WTC11 (cell line): ENCODE measurements at regions not wholly inside any gene's neighbourhood (a gene's known extent, or its start where the extent isn't known, plus 50 kb on each side); places are given as distances from the start of the nearest gene placed in this dataset.

Experiments
- ATAC-seq: fragments of 200-7000 bp; cut with Tn5 transposase; 2 replicates; pipeline ENCODE4 v1.10.0; 2021; ENCODE audit warnings: mild to moderate bottlenecking, moderate library complexity
- CTCF ChIA-PET: fragments of 300-600 bp; sonication (Branson Sonifier 250); formaldehyde crosslinking; loops from one replicate; lab custom pipeline; 2021; ENCODE audit warnings: antibody characterized with exemption; lab: Charles Lee
- POLR2A ChIA-PET: fragments of 350-600 bp; sonication (Branson Sonifier 250); formaldehyde crosslinking; loops from one replicate; lab custom pipeline; 2021; ENCODE audit warnings: antibody characterized with exemption; lab: Charles Lee
- DNase-seq: peaks from one replicate; pipeline ENCODE4 v3.0.0; 2021; ENCODE audit warnings: low spot score
- H3K27ac Mint-ChIP-seq: 2 replicates; pipeline ENCODE4 v1.8.0; 2021; ENCODE audit warnings: mixed read lengths
- H3K27me3 Mint-ChIP-seq: 2 replicates; pipeline ENCODE4 v1.8.0; 2021; ENCODE audit warnings: low read depth, mild to moderate bottlenecking, moderate library complexity, mixed read lengths
- H3K36me3 Mint-ChIP-seq: 2 replicates; pipeline ENCODE4 v1.8.0; 2021; ENCODE audit warnings: mixed read lengths
- H3K4me1 Mint-ChIP-seq: 2 replicates; pipeline ENCODE4 v1.8.0; 2022; ENCODE audit warnings: mixed read lengths
- H3K4me3 Mint-ChIP-seq: 2 replicates; pipeline ENCODE4 v1.8.0; 2021; ENCODE audit warnings: mild to moderate bottlenecking, moderate library complexity, mixed read lengths
- H3K9me3 Mint-ChIP-seq: 2 replicates; pipeline ENCODE4 v1.8.0; 2021; ENCODE audit warnings: mixed read lengths
- CBFB ChIP-seq: sonication (generic); formaldehyde crosslinking; IDR thresholded peaks from 2 replicates; pipeline ENCODE4 v1.8.1; 2022; ENCODE audit warnings: mild to moderate bottlenecking, low read depth, missing genetic modification reagents
- ELF4 ChIP-seq: sonication (generic); formaldehyde crosslinking; IDR thresholded peaks from 2 replicates; pipeline ENCODE4 v1.8.1; 2022; ENCODE audit warnings: low read depth, mild to moderate bottlenecking, moderate library complexity, missing genetic modification reagents
- EMX1 ChIP-seq: fragments of 250-450 bp; sonication (Bioruptor Pico); IDR thresholded peaks from 2 replicates; pipeline ENCODE4 v1.8.0; 2021; ENCODE audit warnings: mild to moderate bottlenecking
- FOXK1 ChIP-seq: sonication (generic); formaldehyde crosslinking; IDR thresholded peaks from 2 replicates; pipeline ENCODE4 v1.8.0; 2022; ENCODE audit warnings: mild to moderate bottlenecking, moderate library complexity, missing genetic modification reagents
- IRF2 ChIP-seq: sonication (generic); formaldehyde crosslinking; IDR thresholded peaks from 2 replicates; pipeline ENCODE4 v1.8.0; 2022; ENCODE audit warnings: low read depth, missing genetic modification reagents, borderline replicate concordance
- NFYB ChIP-seq: sonication (generic); formaldehyde crosslinking; conservative IDR thresholded peaks from 2 replicates; pipeline ENCODE4 v1.8.0; 2022; ENCODE audit warnings: low read depth, missing genetic modification reagents
- SMAD3 ChIP-seq: sonication (generic); formaldehyde crosslinking; IDR thresholded peaks from 2 replicates; pipeline ENCODE4 v1.8.0; 2022; ENCODE audit warnings: missing genetic modification reagents, mild to moderate bottlenecking, borderline replicate concordance
- TCF7 ChIP-seq: sonication (generic); formaldehyde crosslinking; IDR thresholded peaks from 2 replicates; pipeline ENCODE4 v1.8.0; 2022; ENCODE audit warnings: mild to moderate bottlenecking, low read depth, missing genetic modification reagents, moderate library complexity
- ZBTB21 ChIP-seq: sonication (generic); formaldehyde crosslinking; IDR thresholded peaks from 2 replicates; pipeline ENCODE4 v1.8.1; 2023; ENCODE audit warnings: mild to moderate bottlenecking, missing genetic modification reagents, borderline replicate concordance
- ZNF396 ChIP-seq: fragments of 250-450 bp; sonication (Bioruptor Pico); IDR thresholded peaks from 2 replicates; pipeline ENCODE4 v1.8.0; 2021; ENCODE audit warnings: mild to moderate bottlenecking, moderate library complexity, borderline replicate concordance
- ZNF423 ChIP-seq: fragments of 250-450 bp; sonication (Bioruptor Pico); IDR thresholded peaks from 2 replicates; pipeline ENCODE4 v2.1.2; 2022; ENCODE audit warnings: mild to moderate bottlenecking, moderate library complexity
- ZNF671 ChIP-seq: fragments of 250-450 bp; sonication (Bioruptor Pico); IDR thresholded peaks from 2 replicates; pipeline ENCODE4 v1.8.0; 2021; ENCODE audit warnings: mild to moderate bottlenecking
- TF ChIP-seq, protein P1 (sequence below): sonication (generic); formaldehyde crosslinking; IDR thresholded peaks from 2 replicates; pipeline ENCODE4 v1.8.1; 2023; ENCODE audit warnings: mild to moderate bottlenecking, missing genetic modification reagents, borderline replicate concordance
- TF ChIP-seq, protein P2 (sequence below): sonication (generic); formaldehyde crosslinking; IDR thresholded peaks from 2 replicates; pipeline ENCODE4 v1.8.1; 2022; ENCODE audit warnings: low read depth, missing genetic modification reagents, borderline replicate concordance
- TF ChIP-seq, protein P3 (sequence below): sonication (generic); formaldehyde crosslinking; IDR thresholded peaks from 2 replicates; pipeline ENCODE4 v1.8.0; 2023; ENCODE audit warnings: mild to moderate bottlenecking, missing genetic modification reagents
- TF ChIP-seq, protein P4 (sequence below): sonication (generic); formaldehyde crosslinking; IDR thresholded peaks from 2 replicates; pipeline ENCODE4 v1.8.1; 2023; ENCODE audit warnings: mild to moderate bottlenecking, missing genetic modification reagents, moderate library complexity
- TF ChIP-seq, protein P5 (sequence below): fragments of 250-450 bp; sonication (Bioruptor Pico); IDR thresholded peaks from 2 replicates; pipeline ENCODE4 v1.9.0; 2021; ENCODE audit warnings: mild to moderate bottlenecking
- TF ChIP-seq, protein P6 (sequence below): sonication (generic); formaldehyde crosslinking; IDR thresholded peaks from 2 replicates; pipeline ENCODE4 v1.8.1; 2022; ENCODE audit warnings: low read depth, mild to moderate bottlenecking, moderate library complexity, missing genetic modification reagents, borderline replicate concordance
- TF ChIP-seq, protein P7 (sequence below): sonication (generic); formaldehyde crosslinking; IDR thresholded peaks from 2 replicates; pipeline ENCODE4 v1.8.0; 2022; ENCODE audit warnings: mild to moderate bottlenecking, missing genetic modification reagents
- TF ChIP-seq, protein P8 (sequence below): sonication (generic); formaldehyde crosslinking; conservative IDR thresholded peaks from 2 replicates; pipeline ENCODE4 v1.8.1; 2023; ENCODE audit warnings: mild to moderate bottlenecking, low read depth, missing genetic modification reagents, moderate library complexity
- TF ChIP-seq, protein P9 (sequence below): fragments of 250-450 bp; sonication (Bioruptor Pico); IDR thresholded peaks from 2 replicates; pipeline ENCODE4 v1.8.0; 2021; ENCODE audit warnings: mild to moderate bottlenecking

DNA sequence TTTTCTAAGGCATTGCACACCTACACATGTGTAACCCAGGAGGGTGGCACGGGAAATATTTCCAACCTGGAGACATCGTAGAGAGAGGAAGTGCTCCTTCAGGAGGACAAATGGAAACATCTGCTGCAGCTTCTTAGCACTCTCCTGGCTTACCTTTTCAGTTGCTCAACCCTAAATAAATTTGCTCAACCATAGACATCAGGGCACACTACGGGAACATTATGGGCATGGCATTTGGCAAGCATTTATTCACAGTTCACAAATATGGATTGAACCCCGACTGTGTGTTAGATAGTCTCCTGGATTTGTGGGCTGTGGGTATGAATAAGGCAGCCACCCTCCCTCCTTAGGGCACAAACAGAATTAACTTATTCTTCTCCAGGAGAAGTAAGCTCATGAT, 118.7 kb downstream of the SOX4 start (continued):
- TF ChIP-seq, protein P1, sequence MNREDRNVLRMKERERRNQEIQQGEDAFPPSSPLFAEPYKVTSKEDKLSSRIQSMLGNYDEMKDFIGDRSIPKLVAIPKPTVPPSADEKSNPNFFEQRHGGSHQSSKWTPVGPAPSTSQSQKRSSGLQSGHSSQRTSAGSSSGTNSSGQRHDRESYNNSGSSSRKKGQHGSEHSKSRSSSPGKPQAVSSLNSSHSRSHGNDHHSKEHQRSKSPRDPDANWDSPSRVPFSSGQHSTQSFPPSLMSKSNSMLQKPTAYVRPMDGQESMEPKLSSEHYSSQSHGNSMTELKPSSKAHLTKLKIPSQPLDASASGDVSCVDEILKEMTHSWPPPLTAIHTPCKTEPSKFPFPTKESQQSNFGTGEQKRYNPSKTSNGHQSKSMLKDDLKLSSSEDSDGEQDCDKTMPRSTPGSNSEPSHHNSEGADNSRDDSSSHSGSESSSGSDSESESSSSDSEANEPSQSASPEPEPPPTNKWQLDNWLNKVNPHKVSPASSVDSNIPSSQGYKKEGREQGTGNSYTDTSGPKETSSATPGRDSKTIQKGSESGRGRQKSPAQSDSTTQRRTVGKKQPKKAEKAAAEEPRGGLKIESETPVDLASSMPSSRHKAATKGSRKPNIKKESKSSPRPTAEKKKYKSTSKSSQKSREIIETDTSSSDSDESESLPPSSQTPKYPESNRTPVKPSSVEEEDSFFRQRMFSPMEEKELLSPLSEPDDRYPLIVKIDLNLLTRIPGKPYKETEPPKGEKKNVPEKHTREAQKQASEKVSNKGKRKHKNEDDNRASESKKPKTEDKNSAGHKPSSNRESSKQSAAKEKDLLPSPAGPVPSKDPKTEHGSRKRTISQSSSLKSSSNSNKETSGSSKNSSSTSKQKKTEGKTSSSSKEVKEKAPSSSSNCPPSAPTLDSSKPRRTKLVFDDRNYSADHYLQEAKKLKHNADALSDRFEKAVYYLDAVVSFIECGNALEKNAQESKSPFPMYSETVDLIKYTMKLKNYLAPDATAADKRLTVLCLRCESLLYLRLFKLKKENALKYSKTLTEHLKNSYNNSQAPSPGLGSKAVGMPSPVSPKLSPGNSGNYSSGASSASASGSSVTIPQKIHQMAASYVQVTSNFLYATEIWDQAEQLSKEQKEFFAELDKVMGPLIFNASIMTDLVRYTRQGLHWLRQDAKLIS, result no peak
- TF ChIP-seq ZNF423 (CRISPR knock-in tag), result no peak
- no peak for TF ChIP-seq ELF4 (CRISPR knock-in tag)
- TF ChIP-seq EMX1 (CRISPR knock-in tag), result no peak
- TF ChIP-seq, all 79 proteins: peak for 0

DNA sequence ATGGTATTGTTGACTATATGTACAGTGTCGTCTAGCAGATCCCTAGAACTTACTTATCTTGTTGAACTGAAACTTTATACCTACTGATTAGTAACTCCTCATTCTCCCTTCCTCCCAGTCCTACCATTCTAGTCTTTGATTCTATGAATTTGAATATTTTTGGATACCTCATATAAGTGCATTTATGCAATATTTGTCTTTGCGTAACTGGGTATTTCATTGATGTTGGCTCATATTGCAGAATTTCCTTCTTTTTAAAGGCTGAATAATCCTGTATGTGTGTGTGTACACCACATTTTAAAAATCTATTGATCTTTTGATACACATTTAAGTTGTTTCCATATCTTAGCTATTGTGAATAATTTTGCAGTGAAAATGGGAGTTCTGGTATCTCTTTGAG, 119.9 kb downstream of the SOX4 start:
- Mint-ChIP-seq H3K4me3 (no peak overlapping the region), H3K36me3 (peaks cover 13% of the 10 kb centered on the region), H3K27ac (peak overlapping the region; percentile 45; the same call in 1 of the 2 replicates), H3K27me3 (no peaks in the 10 kb centered on the region), H3K4me1 (peaks cover 69% of the 10 kb centered on the region), H3K9me3 (peaks cover 3% of the 10 kb centered on the region)
- DNase-seq (no peak), ATAC-seq (no peak)
- POLR2A ChIA-PET, result no interaction called here
- CTCF ChIA-PET, result no interaction called here
- TF ChIP-seq, protein P2, sequence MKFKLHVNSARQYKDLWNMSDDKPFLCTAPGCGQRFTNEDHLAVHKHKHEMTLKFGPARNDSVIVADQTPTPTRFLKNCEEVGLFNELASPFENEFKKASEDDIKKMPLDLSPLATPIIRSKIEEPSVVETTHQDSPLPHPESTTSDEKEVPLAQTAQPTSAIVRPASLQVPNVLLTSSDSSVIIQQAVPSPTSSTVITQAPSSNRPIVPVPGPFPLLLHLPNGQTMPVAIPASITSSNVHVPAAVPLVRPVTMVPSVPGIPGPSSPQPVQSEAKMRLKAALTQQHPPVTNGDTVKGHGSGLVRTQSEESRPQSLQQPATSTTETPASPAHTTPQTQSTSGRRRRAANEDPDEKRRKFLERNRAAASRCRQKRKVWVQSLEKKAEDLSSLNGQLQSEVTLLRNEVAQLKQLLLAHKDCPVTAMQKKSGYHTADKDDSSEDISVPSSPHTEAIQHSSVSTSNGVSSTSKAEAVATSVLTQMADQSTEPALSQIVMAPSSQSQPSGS (CRISPR knock-in tag), result no peak
- TF ChIP-seq ZNF671 (CRISPR knock-in tag) (no peak), ZBTB21 (no peak), SMAD3 (CRISPR knock-in tag) (no peak), TCF7 (CRISPR knock-in tag) (no peak), ZNF396 (CRISPR knock-in tag) (no peak), NFYB (CRISPR knock-in tag) (no peak), FOXK1 (CRISPR knock-in tag) (no peak), CBFB (no peak), IRF2 (CRISPR knock-in tag) (no peak)
- TF ChIP-seq, protein P3, sequence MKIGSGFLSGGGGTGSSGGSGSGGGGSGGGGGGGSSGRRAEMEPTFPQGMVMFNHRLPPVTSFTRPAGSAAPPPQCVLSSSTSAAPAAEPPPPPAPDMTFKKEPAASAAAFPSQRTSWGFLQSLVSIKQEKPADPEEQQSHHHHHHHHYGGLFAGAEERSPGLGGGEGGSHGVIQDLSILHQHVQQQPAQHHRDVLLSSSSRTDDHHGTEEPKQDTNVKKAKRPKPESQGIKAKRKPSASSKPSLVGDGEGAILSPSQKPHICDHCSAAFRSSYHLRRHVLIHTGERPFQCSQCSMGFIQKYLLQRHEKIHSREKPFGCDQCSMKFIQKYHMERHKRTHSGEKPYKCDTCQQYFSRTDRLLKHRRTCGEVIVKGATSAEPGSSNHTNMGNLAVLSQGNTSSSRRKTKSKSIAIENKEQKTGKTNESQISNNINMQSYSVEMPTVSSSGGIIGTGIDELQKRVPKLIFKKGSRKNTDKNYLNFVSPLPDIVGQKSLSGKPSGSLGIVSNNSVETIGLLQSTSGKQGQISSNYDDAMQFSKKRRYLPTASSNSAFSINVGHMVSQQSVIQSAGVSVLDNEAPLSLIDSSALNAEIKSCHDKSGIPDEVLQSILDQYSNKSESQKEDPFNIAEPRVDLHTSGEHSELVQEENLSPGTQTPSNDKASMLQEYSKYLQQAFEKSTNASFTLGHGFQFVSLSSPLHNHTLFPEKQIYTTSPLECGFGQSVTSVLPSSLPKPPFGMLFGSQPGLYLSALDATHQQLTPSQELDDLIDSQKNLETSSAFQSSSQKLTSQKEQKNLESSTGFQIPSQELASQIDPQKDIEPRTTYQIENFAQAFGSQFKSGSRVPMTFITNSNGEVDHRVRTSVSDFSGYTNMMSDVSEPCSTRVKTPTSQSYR (CRISPR knock-in tag), result no peak
- TF ChIP-seq, protein P4, sequence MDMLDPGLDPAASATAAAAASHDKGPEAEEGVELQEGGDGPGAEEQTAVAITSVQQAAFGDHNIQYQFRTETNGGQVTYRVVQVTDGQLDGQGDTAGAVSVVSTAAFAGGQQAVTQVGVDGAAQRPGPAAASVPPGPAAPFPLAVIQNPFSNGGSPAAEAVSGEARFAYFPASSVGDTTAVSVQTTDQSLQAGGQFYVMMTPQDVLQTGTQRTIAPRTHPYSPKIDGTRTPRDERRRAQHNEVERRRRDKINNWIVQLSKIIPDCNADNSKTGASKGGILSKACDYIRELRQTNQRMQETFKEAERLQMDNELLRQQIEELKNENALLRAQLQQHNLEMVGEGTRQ, result no peak
- TF ChIP-seq, protein P5, sequence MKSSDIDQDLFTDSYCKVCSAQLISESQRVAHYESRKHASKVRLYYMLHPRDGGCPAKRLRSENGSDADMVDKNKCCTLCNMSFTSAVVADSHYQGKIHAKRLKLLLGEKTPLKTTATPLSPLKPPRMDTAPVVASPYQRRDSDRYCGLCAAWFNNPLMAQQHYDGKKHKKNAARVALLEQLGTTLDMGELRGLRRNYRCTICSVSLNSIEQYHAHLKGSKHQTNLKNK (CRISPR knock-in tag), result no peak
- TF ChIP-seq, protein P6, sequence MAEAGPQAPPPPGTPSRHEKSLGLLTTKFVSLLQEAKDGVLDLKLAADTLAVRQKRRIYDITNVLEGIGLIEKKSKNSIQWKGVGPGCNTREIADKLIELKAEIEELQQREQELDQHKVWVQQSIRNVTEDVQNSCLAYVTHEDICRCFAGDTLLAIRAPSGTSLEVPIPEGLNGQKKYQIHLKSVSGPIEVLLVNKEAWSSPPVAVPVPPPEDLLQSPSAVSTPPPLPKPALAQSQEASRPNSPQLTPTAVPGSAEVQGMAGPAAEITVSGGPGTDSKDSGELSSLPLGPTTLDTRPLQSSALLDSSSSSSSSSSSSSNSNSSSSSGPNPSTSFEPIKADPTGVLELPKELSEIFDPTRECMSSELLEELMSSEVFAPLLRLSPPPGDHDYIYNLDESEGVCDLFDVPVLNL (CRISPR knock-in tag), result no peak
- TF ChIP-seq, protein P7, sequence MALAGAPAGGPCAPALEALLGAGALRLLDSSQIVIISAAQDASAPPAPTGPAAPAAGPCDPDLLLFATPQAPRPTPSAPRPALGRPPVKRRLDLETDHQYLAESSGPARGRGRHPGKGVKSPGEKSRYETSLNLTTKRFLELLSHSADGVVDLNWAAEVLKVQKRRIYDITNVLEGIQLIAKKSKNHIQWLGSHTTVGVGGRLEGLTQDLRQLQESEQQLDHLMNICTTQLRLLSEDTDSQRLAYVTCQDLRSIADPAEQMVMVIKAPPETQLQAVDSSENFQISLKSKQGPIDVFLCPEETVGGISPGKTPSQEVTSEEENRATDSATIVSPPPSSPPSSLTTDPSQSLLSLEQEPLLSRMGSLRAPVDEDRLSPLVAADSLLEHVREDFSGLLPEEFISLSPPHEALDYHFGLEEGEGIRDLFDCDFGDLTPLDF (CRISPR knock-in tag), result no peak
- TF ChIP-seq, protein P8, sequence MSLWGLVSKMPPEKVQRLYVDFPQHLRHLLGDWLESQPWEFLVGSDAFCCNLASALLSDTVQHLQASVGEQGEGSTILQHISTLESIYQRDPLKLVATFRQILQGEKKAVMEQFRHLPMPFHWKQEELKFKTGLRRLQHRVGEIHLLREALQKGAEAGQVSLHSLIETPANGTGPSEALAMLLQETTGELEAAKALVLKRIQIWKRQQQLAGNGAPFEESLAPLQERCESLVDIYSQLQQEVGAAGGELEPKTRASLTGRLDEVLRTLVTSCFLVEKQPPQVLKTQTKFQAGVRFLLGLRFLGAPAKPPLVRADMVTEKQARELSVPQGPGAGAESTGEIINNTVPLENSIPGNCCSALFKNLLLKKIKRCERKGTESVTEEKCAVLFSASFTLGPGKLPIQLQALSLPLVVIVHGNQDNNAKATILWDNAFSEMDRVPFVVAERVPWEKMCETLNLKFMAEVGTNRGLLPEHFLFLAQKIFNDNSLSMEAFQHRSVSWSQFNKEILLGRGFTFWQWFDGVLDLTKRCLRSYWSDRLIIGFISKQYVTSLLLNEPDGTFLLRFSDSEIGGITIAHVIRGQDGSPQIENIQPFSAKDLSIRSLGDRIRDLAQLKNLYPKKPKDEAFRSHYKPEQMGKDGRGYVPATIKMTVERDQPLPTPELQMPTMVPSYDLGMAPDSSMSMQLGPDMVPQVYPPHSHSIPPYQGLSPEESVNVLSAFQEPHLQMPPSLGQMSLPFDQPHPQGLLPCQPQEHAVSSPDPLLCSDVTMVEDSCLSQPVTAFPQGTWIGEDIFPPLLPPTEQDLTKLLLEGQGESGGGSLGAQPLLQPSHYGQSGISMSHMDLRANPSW (CRISPR knock-in tag), result no peak
- TF ChIP-seq, protein P9, sequence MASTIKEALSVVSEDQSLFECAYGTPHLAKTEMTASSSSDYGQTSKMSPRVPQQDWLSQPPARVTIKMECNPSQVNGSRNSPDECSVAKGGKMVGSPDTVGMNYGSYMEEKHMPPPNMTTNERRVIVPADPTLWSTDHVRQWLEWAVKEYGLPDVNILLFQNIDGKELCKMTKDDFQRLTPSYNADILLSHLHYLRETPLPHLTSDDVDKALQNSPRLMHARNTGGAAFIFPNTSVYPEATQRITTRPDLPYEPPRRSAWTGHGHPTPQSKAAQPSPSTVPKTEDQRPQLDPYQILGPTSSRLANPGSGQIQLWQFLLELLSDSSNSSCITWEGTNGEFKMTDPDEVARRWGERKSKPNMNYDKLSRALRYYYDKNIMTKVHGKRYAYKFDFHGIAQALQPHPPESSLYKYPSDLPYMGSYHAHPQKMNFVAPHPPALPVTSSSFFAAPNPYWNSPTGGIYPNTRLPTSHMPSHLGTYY, result no peak
